Endodermal cell (in vitro differentiated cells): ENCODE measurements at regions not wholly inside any gene's neighbourhood (a gene's known extent, or its start where the extent isn't known, plus 50 kb on each side); places are given as distances from the start of the nearest gene placed in this dataset.

ENCODE experiments used
- DNase-seq: peaks from one replicate; pipeline ENCODE4 v3.0.0-alpha.2; 2017
- H3K27ac ChIP-seq: 2 replicates; pipeline ENCODE4 v1.5.1; 2013; ENCODE audit warnings: mild to moderate bottlenecking, low read depth, low read length, moderate library complexity
- H3K27me3 ChIP-seq: 2 replicates; pipeline ENCODE4 v1.6.1; 2013; ENCODE audit warnings: mild to moderate bottlenecking, low read length, moderate library complexity; ENCODE audit not compliant: insufficient read depth, control insufficient read depth, poor library complexity, severe bottlenecking
- H3K36me3 ChIP-seq: 2 replicates; pipeline ENCODE4 v1.7.0; 2013; ENCODE audit warnings: mild to moderate bottlenecking, low read length, moderate library complexity; ENCODE audit not compliant: control insufficient read depth, insufficient read depth
- H3K4me1 ChIP-seq: one replicate; pipeline ENCODE4 v1.7.0; 2013; ENCODE audit warnings: low read length; ENCODE audit not compliant: control insufficient read depth, insufficient read depth
- H3K4me3 ChIP-seq: 2 replicates; pipeline ENCODE4 v1.5.1; 2013; ENCODE audit warnings: mild to moderate bottlenecking, low read length, moderate library complexity
- H3K9ac ChIP-seq: 2 replicates; pipeline ENCODE4 v1.6.1; 2013; ENCODE audit warnings: mild to moderate bottlenecking, low read length, moderate library complexity; ENCODE audit not compliant: poor library complexity, severe bottlenecking; ENCODE audit errors: extremely low read depth
- H3K9me3 ChIP-seq: 2 replicates; pipeline ENCODE4 v1.6.1; 2013; ENCODE audit warnings: mild to moderate bottlenecking, low read length, moderate library complexity; ENCODE audit not compliant: control insufficient read depth
- H3K27ac Mint-ChIP-seq: 2 replicates; pipeline ENCODE4 v1.8.0; 2020; ENCODE audit warnings: mixed read lengths
- H3K27me3 Mint-ChIP-seq: 2 replicates; pipeline ENCODE4 v1.8.0; 2021; ENCODE audit warnings: mild to moderate bottlenecking, mixed read lengths; ENCODE audit not compliant: insufficient read depth
- H3K36me3 Mint-ChIP-seq: 2 replicates; pipeline ENCODE4 v1.8.0; 2020; ENCODE audit warnings: low read depth, mixed read lengths
- H3K4me1 Mint-ChIP-seq: 2 replicates; pipeline ENCODE4 v1.8.0; 2020; ENCODE audit warnings: mixed read lengths
- H3K4me3 Mint-ChIP-seq: 2 replicates; pipeline ENCODE4 v1.8.0; 2020; ENCODE audit warnings: mild to moderate bottlenecking, moderate library complexity, mixed read lengths
- H3K9me3 Mint-ChIP-seq: 2 replicates; pipeline ENCODE4 v1.8.0; 2020; ENCODE audit warnings: mild to moderate bottlenecking, mixed read lengths
- CTCF ChIP-seq: fragments of 200-600 bp; sonication (generic); conservative IDR thresholded peaks from 2 replicates; pipeline ENCODE4 v1.5.0; 2021; ENCODE audit warnings: antibody characterized with exemption, mild to moderate bottlenecking
- WGBS, 2 experiments: methylation state at CpG; one replicate each; pipeline versions ENCODE4 v1.1.5 to v1.1.7; 2013; ENCODE audit warnings: missing lambda C conversion rate in 2 of 2, mixed read lengths in 1 of 2; ENCODE audit not compliant: insufficient coverage in 1 of 2, insufficient read length in 1 of 2; 5-methylcytosine and 5-hydroxymethylcytosine counted together

- WGBS, 2 experiments: 100% methylated on average over 1 of the region's 1 CpG; no CpG with 5 or more reads in 1 of the 2 experiments
These were observed 390.9 kb downstream of the GATA3 start for GRCh38 chr10:8445353-8445752.

DNA sequence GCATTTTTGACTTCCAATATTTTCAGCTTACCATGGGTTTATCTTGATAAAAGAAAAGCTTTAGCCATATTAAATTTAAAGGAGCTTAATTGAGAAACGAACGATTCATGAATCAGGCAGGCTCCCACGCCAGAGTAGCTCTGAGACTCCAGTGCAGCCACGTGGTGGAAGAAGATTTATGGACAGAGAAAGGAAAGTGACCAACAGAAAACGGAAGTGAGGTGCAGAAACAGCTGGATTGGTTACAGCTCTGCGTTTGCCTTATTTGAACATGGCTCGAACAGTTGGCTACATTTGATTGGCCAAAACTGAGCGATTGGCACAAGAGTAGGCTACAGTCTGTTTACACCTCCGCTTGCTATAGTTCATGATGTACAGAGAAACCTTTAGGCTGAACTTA, 395.4 kb downstream of the GATA3 start:
- Histone ChIP-seq H3K9ac (no peak overlapping the region), H3K4me3 (no peak overlapping the region), H3K36me3 (no peaks in the 10 kb centered on the region), H3K4me1 (no peaks in the 10 kb centered on the region), H3K9me3 (no peaks in the 10 kb centered on the region), H3K27ac (no peak overlapping the region), H3K27me3 (no peaks in the 10 kb centered on the region)
- H3K36me3 Mint-ChIP-seq: no peaks in the 10 kb centered on the region
- H3K27ac Mint-ChIP-seq: no peak overlapping the region
- DNase-seq: no peak
- H3K27me3 Mint-ChIP-seq: peaks cover 1% of the 10 kb centered on the region
- H3K4me3 Mint-ChIP-seq: no peak overlapping the region
- H3K9me3 Mint-ChIP-seq: no peaks in the 10 kb centered on the region
- no peak for TF ChIP-seq CTCF
- WGBS, 2 experiments: 93 to 96% methylated on average over 9 of the region's 9 CpGs
- H3K4me1 Mint-ChIP-seq: peaks cover 1% of the 10 kb centered on the region

More at GRCh38 chr10:8445353-8445752, 390.9 kb downstream of the GATA3 start:
- Histone ChIP-seq H3K27ac (no peak overlapping the region), H3K9me3 (no peaks in the 10 kb centered on the region), H3K4me3 (no peak overlapping the region), H3K27me3 (peaks cover 21% of the 10 kb centered on the region), H3K36me3 (no peaks in the 10 kb centered on the region), H3K4me1 (no peaks in the 10 kb centered on the region), H3K9ac (no peak overlapping the region)
- no peaks in the 10 kb centered on the region for H3K9me3 Mint-ChIP-seq
- DNase-seq: no peak
- TF ChIP-seq CTCF: no peak
- H3K27me3 Mint-ChIP-seq: peaks cover 35% of the 10 kb centered on the region
- no peaks in the 10 kb centered on the region for H3K36me3 Mint-ChIP-seq
- no peak overlapping the region for H3K4me3 Mint-ChIP-seq
- no peak overlapping the region for H3K27ac Mint-ChIP-seq
- peaks cover 17% of the 10 kb centered on the region for H3K4me1 Mint-ChIP-seq

GRCh38 chr10:8453587-8453986, 399.1 kb downstream of the GATA3 start:
- H3K27ac ChIP-seq: no peak overlapping the region
- no peak for TF ChIP-seq CTCF
- Mint-ChIP-seq H3K4me3 (no peak overlapping the region), H3K27me3 (peaks cover 1% of the 10 kb centered on the region), H3K4me1 (peaks cover 1% of the 10 kb centered on the region), H3K36me3 (no peaks in the 10 kb centered on the region), H3K27ac (no peak overlapping the region), H3K9me3 (peaks cover 13% of the 10 kb centered on the region)
- H3K9ac ChIP-seq: no peak overlapping the region
- peaks cover 8% of the 10 kb centered on the region for H3K9me3 ChIP-seq
- DNase-seq: no peak
- no peaks in the 10 kb centered on the region for H3K27me3 ChIP-seq
- no peaks in the 10 kb centered on the region for H3K4me1 ChIP-seq
- H3K36me3 ChIP-seq: no peaks in the 10 kb centered on the region
- WGBS, 2 experiments: 73% methylated on average over 5 to 7 of the region's 7 CpGs
- no peak overlapping the region for H3K4me3 ChIP-seq
